HK-2 (cell line): ENCODE measurements at regions not wholly inside any gene's neighbourhood (a gene's known extent, or its start where the extent isn't known, plus 50 kb on each side); places are given as distances from the start of the nearest gene placed in this dataset.
"Not testable (repeated sequence)": the region's sequence is repeated elsewhere in the genome, so short reads cannot be mapped to it uniquely, and the experiment has no call there.

Source experiments
- DNase-seq: peaks from one replicate; pipeline ENCODE4 v3.0.0-alpha.2; 2018; ENCODE audit not compliant: unreplicated experiment

DNA sequence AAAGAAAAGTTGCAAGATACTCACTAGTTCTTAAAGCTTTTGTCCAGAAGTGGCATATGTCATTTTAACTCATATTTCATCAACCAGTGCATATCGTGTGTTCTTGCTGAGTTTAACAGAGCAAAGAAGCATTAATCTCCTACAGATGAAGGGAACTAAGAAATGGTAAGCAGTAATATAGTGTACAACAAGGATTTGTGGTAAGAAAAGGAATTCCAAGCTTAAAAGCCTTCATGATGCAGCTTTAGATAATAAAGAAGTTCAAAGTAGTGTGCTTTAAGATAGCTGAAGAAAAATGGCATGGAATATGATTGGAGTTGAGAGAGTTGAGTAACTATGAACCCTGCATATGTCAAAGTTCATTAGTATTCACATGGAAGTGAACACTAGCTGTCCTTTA, 649.8 kb upstream of the FSHR start:
- DNase-seq = no peak

DNA sequence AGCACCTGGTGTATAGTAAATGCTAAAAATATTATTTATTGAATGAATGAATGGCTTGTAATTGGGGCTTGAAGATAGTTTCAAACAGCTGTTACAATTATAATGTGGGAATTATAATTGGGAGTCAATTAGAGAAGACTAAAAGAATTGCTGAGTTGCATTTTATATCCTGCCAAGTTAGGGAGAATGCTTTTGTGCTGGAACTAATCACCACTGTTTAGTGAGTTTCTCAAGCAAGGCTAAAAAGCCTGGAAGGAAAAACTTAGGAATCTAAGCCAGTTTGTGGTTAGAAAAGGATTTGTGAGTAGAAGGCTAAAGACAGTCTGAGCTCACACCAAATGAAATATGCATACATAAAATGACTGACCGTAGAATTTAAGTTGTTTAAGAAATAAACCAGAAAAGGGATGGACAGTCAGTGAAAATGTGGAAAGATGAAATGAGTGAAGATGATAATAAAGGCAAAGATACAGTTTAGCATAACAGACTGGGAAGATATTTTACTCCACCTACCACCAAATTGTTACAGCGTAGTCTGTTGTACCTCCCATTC, 647.7 kb upstream of the FSHR start:
- DNase-seq = no peak

DNA sequence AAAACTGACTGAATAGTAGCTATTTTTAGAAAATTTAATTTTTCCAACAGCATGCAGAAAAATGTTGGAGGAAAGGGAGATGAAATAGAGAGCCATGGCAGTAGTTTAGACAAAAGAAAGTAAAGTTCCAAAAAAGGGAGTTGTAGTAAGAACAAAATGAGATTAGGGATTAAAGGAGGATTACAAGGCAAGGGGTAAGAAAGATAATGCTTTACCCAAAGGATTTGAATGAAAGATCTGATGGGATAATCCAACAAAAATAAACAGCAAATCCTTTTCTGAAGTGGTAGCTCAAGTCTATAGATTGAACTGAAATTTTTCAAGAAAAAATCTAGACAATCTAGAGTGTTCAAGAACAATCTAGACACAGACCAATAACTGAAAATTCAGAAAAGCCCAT, 644.3 kb upstream of the FSHR start:
- no peak for DNase-seq

DNA sequence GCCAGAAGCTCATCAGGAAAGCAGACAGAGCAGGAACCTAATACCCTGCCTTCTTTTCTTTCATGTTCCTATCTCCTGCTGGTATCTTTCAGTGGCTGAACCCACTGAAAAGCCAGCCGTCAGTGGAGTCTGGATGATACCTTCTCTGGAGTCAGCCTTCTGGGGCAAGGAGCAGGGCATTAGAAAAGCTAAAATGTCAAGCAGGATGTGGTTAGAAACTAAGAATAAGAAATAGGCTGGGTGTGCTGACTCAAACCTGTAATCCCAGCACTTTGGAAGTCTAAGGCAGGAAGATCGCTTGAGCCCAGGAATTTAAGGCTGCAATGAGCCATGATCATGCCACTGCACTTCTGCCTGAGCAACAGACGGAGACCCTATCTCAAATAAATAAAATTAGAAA, 642.0 kb upstream of the FSHR start:
- DNase-seq = peak; percentile 20

DNA sequence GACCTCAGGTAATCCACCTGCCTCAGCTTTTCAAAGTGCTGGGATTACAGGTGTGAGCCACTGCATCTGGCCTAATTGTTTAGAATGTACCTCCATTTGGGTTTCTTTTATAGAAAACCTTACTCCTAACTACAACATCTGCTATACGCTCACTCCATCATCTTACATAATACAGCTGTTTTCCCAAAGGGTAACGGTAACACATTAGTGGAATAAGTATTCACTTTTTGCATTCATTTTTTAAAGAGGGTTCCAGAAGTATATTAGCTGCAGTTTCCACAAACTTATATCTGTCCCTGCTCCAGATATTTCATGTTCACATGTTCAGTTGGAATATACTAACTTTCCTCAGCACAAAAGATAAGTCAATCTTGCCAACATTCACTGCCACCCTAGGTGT, 640.1 kb upstream of the FSHR start:
- no peak for DNase-seq

DNA sequence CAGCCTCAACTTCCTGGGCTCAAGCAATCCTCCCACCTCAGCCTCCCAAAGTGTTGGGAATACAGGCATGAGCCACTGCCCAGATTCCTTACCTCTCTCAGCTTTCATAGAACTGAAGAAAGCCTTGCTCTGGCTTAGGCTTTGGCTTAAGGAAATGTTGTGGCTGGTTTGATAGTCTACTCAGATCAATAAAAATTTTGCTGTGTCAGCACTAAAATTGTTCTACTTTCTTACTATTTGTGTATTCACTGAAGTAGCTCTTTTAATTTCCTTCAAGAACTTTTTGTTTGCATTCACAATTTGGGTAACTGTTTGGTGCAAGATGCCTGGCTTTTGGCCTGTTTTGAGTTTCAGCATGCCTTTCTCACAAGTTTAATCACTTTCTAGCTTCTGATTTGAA, 634.0 kb upstream of the FSHR start:
- no peak for DNase-seq

DNA sequence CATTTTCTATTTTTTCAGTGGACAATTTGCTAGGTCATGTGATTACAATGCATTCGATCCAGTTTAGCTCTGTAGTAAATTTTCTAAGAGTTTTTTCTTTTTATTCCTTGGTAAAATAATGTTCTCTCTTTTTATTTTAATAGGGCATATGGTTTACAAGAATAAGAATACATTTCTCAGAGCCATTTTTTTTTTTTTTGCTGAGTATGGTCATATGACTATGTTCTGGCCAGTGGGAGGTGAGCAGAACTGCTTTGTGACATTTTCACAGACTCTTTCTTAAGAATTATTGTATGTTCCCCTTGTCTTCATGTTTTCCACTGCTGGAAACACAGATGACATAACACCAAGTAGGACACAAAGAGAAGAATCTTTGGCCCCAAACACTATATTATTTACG, 626.6 kb upstream of the FSHR start:
- DNase-seq = no peak

DNA sequence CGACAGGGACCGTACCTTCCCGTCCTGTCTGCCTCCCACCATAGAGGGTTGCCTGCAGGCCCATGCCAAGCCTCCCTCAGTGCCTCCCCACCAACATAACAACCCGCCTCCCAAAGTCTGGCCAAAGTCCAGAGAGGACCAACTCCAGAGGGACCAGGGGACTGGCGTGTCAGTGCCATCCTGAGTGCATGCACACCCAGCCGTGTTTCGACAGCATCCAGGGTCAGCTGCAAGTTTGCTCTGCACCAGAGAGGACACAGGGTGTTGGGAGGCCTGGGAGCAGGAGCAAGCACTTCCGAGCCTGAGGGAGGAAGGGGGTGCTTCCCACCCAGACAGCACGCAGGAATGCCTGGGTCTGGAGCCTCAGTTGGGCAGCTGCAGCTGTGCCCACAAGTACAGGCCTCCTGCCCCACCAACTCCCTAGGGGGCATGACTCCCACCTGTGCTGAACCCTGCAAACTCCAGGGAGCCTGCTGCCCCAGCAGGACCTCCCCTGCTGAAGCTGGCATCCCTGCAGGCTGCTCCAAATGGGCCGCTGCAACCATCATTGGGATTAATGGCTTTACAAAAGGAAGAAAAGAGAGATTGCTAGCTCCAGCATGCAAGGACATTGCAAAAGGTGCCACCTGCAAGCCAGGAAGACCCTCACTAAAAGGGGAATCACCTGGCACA, 618.1 kb upstream of the FSHR start:
- DNase-seq = no peak

DNA sequence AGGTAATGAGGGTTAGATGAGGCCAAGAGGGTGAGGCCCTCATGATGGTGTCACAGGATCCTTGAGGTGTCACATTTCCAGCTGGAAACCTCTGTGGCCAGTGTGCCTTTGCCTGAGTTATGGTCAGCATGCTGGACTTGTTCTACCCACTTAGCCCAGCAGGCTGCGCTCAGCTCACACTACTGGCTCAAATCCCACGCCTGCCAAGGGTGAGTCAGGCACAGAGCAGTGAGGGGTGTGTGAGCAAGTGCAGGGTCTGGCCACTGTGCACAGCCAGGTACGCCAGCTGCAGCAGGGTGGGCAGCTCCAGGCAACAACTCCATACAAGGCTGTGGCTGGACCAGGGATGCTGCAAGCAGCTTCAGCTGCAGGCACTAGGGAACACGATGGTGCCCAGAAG, 616.6 kb upstream of the FSHR start:
- DNase-seq = peak; percentile 68

DNA sequence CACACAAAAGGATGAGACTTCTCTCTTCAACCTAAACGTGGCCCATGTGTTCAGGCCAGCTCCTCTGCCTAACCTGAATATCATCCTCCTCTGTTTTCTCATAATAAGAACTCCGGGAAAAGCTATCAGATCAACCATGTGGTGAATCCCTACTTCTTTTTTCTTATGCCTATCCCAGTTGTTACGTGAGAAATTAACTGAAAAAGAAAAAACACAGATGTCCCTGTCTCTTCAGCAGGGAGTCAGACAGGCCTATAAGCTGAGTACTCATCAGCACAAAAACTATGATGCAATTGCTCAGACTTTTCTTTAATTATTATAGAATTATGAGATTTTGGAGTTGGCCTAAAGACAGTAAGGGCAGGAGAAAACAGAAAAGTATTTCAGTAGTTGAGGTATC, 613.0 kb upstream of the FSHR start:
- DNase-seq = no peak

DNA sequence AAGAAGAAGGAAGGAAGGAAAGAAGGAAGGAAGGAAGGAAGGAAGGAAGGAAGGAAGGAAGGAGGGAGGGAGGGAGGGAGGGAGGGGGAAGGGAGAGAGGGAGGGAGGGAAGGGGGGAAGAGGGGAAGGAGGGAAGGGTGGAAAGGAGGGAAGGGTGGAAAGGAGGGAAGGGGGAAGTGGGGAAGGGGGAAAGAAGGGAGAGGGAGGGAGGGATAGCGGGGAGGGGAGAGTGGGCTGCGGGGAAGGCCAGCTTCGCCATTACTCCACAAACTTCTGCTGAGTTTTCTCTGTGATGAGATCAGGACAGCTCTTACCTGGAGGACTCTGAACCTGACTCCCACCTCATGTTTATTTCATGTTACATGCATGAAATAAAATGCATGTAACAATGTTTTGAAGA, 601.5 kb upstream of the FSHR start:
- DNase-seq = no peak

DNA sequence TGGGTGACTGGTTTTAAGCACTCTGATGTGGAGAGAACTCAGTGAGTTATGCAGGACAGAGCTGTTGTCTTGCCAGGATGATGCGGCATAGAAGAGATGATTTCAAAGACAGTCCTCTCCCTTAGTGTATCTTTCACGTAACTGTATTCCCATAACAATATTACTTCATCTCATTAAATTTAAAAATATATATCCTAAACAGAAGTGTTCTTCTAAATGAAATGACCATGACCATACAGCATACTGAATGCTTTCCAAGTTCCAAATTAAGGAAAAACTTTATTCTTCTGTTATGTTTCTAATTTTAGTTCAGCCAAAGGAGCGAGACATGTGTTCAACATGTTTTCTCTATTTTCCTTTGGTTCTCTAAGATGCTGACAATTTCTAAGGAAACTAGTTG, 600.1 kb upstream of the FSHR start:
- no peak for DNase-seq

DNA sequence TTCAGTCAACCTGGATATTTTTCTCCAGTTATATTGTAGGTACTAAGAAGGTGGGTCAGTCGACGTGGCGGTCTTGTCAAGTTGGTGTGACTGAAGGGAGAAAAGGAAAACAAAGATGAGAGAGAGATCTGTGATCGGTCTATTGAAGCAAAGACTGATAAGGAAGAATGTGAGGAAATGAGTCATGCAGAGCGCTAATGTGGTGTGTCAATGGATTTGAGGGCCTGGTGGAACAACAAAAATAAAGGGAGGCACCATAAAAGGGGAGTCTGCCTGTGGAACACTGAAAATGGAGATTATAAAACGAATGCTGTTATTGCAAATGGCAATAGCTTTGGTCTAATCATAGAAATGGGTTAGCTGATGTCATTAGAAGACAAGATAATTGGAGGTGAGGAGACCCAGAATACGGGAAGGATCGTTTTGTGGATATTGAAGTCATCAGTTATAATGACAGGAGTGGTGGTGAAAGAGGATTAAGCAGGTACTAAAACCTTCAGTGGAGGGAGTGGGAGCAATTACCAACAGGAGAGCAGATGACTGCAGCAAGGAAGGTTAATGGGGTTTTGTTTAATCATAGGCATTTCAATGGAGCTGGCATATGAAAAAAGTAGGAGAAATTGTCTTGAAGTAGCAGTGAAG, 599.1 kb upstream of the FSHR start:
- DNase-seq = peak; percentile 1

DNA sequence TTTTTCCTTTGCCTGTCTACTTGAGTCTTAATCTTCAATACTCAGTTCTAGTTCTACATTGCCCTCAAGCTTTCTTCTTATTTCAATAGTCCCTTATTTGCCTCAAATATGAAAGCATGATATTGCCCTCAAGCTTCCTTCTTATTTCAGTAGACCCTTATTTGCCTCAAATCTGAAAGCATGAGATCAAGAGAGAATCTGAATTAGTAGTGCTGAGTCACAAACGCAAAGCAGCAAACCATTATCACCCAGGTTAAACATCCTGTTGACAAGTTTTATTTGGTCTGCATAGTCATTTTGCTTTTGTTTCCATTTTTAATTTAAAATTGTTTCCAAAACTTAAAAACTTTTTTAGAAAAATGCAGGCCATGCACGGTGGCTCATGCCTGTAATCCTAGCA, 583.3 kb upstream of the FSHR start:
- no peak for DNase-seq

DNA sequence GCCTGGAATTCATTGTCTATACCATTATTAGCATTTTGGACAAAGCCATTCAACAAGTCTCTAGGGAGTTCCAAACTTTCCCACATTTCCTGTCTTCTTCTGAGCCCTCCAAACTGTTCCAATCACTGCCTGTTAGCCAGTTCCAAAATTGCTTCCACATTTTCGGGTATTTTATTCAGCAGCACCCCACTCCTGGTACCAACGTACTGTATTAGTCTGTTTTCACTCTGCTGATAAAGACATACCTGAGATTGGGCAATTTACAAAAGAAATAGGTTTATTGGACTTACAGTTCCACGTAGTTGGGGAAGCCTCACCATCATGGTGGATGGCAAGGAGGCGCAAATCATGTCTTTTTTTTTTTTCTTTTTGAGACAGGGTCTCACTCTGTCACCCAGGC, 578.6 kb upstream of the FSHR start:
- not testable (repeated sequence) for DNase-seq

DNA sequence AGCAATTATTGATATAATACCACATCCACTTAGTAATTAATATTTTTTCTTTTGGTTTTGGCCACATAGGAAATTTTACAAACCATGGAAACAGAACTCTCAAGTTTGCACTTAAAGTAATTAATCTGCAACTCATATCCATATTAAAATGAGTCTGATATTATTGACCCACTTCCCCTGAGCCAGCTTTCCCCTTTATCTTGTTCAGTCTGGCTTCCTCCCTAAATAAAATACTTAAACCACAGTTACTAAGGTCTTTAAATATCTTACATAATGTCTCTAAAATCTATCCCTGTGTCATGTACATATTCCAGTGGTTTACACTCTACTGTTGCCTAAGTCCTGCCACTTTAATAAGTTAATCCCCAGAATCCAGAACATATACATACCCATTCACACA, 564.9 kb upstream of the FSHR start:
- no peak for DNase-seq

DNA sequence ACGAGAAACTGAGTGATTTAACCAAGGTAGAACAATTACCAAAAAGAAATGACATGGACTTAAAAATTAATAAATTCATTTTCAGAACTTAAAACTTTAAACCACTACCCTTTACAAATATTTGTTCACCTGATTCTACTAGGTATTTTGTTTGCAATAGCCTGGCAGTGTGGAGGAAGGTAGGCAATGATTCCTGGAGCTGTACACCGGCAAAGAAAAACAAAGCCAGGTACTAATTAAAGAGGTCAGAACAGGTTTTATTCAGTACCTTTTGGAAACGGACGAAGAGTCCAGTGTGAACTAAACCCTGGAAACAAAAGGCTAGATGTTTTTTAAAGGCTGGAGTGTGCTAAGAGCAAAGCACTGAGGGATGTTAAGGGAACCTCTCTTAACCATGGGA, 561.3 kb upstream of the FSHR start:
- DNase-seq = no peak

DNA sequence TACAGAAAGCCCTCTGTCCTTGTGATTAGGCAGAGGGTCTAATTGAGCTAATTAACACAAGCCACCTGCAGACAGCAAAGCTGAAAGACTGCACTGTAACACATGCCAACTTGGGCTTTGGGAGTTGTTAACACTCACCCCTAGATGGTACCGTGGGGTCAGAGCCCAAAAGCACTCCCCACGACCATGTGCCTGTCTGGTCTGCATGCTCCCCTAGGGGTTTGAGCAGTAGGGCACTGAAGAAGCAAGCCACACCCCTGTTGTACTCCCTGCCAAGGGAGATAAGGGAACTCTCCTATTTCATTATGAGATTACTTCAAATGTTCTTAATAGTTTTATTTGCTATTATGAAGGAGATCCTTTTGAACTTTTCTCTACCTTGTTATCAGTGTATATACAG, 560.1 kb upstream of the FSHR start:
- no peak for DNase-seq

DNA sequence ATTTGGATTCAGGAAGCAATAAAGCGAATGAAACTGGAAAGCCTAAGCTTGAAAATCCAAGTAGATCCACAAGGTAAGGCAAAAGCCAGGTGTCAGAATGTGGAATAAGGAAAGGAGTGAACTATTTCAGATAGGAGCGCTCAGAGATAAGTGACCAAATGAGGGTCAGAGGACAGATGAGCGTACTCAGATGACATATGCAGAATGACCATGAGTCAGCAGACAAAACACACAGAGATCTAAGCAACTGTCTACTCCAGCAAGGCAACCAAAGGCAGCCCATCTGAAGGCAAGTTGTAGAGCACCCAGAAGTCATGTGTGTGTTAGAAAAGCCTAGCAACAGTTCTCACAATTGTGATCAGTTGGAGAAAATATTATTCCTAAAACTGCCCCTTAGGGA, 548.4 kb upstream of the FSHR start:
- no peak for DNase-seq

DNA sequence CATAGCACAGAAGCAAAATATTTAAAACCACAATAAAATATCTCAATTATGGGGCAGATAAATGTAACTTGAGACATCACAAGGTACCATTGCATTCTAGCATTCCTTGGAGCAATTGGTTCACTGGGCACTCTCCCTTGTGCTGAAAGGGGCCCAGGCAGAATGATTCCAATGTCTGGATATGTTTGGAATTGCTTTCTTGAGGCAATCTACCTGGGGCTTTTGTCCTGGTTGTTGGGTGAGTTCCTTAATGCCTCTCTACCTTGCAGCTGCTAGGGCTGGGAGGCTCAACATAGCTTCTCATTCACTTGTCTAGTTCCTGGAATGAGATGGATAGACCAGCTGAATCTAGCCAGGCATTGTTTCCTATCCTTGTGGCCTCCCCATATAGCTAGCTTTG, 539.6 kb upstream of the FSHR start:
- no peak for DNase-seq

DNA sequence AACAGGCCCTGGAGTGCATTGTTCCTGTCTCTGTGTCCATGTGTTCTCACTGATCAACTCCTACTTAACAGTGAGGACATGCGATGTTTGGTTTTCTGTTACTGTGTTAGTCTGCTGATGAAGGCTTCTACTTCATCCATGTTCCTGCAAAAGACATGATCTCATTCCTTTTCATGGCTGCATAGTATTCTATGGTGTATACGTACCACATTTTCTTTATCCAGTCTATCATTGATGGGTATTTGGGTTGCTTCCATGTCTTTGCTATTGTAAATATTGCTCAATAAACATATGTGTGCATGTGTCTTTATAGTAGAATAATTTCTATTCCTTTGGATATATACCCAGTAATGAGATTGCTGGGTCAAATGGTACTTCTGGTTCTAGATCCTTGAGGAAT, 537.7 kb upstream of the FSHR start:
- not testable (repeated sequence) for DNase-seq

DNA sequence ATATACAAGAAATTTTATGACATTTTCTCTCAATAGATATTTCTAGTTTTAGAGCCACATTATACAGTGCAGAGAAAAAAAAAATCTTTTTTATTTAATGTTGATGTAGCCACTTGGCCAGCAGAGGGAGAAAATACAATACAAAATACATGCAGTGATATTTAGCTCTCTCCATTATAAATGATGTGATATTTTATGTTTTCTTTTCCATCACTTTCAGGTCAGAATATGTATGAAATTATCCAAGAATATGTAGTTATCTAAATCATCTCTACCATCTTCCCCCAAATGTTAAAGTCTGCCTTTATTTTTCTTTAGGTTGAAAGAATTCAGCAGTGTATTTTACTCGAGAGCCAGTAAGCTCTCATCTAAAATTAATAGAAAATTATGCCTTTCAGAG, 533.6 kb upstream of the FSHR start:
- no peak for DNase-seq

DNA sequence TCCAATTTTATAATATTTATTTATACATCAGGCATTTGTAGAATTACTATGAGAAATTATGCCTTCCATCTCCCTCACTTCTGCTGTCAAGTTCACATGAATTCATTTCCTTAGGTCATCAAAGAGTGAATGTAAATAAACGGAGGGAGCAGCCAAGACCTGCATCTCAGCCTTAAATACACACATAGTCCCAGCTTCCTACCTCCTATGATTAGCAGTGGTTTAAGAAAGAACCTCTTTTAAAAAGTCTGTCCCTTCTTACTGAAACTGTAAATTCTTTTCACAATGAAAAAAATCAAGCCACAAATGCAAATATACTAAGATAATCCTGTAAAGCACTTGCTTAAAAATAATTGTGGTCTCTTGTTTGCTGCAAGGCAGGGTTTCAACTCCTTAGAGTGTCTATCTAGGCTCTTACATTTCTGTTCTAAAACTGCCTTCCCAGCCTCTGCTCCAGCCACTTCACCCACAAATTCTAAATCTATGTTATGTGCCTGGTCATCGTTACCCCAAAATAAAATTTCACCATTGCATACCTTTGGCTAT, 532.7 kb upstream of the FSHR start:
- DNase-seq = no peak

DNA sequence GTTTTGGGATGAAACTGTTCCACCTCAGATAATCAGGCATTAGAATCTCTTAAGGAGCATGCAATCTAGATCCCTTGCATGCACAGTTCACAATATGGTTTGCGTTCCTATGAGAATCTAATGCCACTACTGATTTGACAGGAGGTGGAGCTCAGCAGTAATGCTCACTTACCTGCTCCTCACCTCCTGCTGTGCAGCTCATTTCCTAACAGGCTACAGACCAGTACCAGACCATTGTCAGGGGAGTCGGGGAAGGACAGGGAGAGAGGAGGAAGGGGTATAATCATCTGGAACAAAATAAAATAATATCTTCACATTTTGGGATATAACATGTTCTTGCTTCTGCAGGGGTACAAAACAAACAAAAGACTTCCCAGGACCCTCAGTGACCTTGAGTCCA, 532.0 kb upstream of the FSHR start:
- DNase-seq = no peak
